Activated CD4-positive, alpha-beta memory T cell treated with anti-CD3 and anti-CD28 coated beads for 36 hours (primary cell): ENCODE measurements at regions not wholly inside any gene's neighbourhood (a gene's known extent, or its start where the extent isn't known, plus 50 kb on each side); places are given as distances from the start of the nearest gene placed in this dataset.
A peak's percentile ranks its signal among the peaks of the same experiment; 100 is the strongest.

Experiments used
- CTCF ChIA-PET: fragments of 350-600 bp; sonication (Branson Sonifier 250); formaldehyde crosslinking; loops from one replicate; lab custom pipeline; 2021; ENCODE audit warnings: antibody characterized with exemption, inconsistent platforms; lab: Charles Lee
- POLR2A ChIA-PET: fragments of 350-600 bp; sonication (Branson Sonifier 250); formaldehyde crosslinking; loops from one replicate; lab custom pipeline; 2021; ENCODE audit warnings: antibody characterized with exemption; lab: Charles Lee
- DNase-seq: peaks from one replicate; pipeline ENCODE4 v3.0.0-alpha.2; 2020
- H3K27ac Mint-ChIP-seq: one replicate; pipeline ENCODE4 v1.8.0; 2021; ENCODE audit warnings: mixed read lengths
- H3K27me3 Mint-ChIP-seq: one replicate; pipeline ENCODE4 v1.8.0; 2021; ENCODE audit warnings: mixed read lengths
- H3K36me3 Mint-ChIP-seq: one replicate; pipeline ENCODE4 v1.8.0; 2021; ENCODE audit warnings: mixed read lengths
- H3K4me1 Mint-ChIP-seq: one replicate; pipeline ENCODE4 v1.8.0; 2021; ENCODE audit warnings: low read depth, mixed read lengths
- H3K4me3 Mint-ChIP-seq: one replicate; pipeline ENCODE4 v1.8.0; 2021; ENCODE audit warnings: mild to moderate bottlenecking, mixed read lengths
- H3K9me3 Mint-ChIP-seq: one replicate; pipeline ENCODE4 v1.8.0; 2021; ENCODE audit warnings: mixed read lengths
- intact Hi-C: fragments of 100-400 bp; cut with micrococcal nuclease; formaldehyde crosslinking; loops from one replicate; pipeline ENCODE4 v1.15.1; 2023

DNA sequence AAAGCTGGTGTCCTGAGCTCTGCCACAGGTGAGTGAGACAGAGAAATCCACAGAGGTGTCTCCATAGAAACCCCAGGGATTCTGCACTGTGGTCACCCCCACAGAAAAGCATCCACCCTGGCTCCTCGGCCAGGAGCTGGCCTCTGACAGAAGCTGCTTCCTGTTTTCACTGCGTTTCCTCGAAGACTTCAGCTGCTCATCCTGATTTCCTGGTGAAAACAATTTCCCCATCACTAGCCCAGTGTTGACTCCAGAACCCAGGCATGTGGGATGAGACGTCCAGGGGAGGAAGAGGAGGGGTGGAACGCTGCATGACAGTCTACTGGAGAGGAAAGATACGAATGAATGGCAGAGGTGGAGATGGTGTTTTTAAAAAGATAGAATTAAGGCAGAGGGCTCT lies 60.3 kb upstream of the GPR45 start:
- intact Hi-C loops: no loop called here
- no peaks in the 10 kb centered on the region for H3K9me3 Mint-ChIP-seq
- ChIA-PET CTCF (interaction anchor here (1.4 to 1.6 kb wide), 2 partner anchors 55 to 66 kb away, joined by 4 read pairs; no protein-coding TSS in a partner anchor), POLR2A (no interaction called here)
- H3K4me3 Mint-ChIP-seq: no peak overlapping the region
- H3K27ac Mint-ChIP-seq: no peak overlapping the region
- peaks cover 10% of the 10 kb centered on the region for H3K27me3 Mint-ChIP-seq
- no peaks in the 10 kb centered on the region for H3K36me3 Mint-ChIP-seq
- H3K4me1 Mint-ChIP-seq: no peaks in the 10 kb centered on the region
- DNase-seq: no peak

DNA sequence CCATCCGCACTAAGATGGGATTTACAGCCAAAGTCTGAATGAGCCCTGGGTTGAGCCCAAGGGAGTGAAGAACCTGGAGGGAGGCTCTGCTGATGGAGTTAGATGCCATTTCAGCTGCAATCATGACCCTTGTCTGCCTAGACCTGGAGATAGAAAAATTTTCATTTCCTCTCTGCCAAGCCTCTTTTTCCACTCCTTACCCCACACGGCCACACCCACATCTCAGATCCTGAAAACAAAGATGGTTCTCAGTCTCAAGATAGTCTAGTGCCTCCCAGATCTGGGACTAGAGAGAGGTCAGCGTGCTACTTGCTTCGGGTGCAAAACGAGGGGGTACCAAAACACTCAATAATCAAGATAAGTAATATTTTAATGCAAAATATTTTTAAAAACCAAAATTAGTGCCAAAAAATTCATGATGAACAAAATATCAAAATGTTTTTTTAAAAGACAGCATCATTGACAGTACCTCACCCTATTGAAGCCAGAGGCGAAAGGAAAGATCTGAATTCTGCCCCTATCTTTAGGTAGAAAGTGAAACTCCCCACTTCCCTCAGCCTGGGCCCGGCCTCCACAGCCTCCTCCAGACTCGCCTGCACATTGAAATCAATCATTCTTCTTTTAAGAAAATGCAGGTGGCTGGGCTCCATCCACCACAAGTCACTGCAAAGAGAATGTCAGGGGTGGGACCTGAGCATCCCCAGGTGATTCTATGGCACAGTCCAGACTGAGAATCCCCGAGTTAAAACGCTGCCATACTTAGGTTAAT lies 57.8 kb upstream of the GPR45 start:
- H3K27me3 Mint-ChIP-seq: peaks cover 10% of the 10 kb centered on the region
- H3K27ac Mint-ChIP-seq: no peak overlapping the region
- intact Hi-C loops: no loop called here
- no peaks in the 10 kb centered on the region for H3K9me3 Mint-ChIP-seq
- H3K4me3 Mint-ChIP-seq: no peak overlapping the region
- H3K36me3 Mint-ChIP-seq: no peaks in the 10 kb centered on the region
- ChIA-PET POLR2A (no interaction called here), CTCF (no interaction called here)
- H3K4me1 Mint-ChIP-seq: no peaks in the 10 kb centered on the region
- DNase-seq: no peak

DNA sequence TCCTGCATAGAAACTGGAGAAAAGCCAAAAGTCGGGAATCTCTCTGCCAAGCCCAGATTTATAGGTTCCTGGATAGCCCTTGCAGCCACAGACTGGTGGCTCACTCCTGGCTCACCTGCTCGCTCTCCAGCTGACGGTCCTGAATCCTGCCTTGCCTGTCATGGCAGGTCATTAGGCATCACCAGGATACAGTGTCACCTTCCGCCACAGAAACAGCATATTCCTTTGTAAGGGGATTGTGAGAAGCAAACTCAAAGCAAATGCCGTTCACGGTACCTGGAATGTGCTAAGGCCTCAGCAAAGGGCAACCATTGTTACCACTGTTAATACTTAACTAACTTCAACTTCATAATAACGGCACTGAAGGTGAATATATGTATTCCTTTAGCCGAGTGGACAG lies 57.1 kb upstream of the GPR45 start:
- intact Hi-C loops: no loop called here
- no peaks in the 10 kb centered on the region for H3K4me1 Mint-ChIP-seq
- DNase-seq: no peak
- H3K27ac Mint-ChIP-seq: no peak overlapping the region
- ChIA-PET CTCF (no interaction called here), POLR2A (no interaction called here)
- no peaks in the 10 kb centered on the region for H3K36me3 Mint-ChIP-seq
- H3K4me3 Mint-ChIP-seq: no peak overlapping the region
- peaks cover 13% of the 10 kb centered on the region for H3K27me3 Mint-ChIP-seq
- peaks cover 2% of the 10 kb centered on the region for H3K9me3 Mint-ChIP-seq

DNA sequence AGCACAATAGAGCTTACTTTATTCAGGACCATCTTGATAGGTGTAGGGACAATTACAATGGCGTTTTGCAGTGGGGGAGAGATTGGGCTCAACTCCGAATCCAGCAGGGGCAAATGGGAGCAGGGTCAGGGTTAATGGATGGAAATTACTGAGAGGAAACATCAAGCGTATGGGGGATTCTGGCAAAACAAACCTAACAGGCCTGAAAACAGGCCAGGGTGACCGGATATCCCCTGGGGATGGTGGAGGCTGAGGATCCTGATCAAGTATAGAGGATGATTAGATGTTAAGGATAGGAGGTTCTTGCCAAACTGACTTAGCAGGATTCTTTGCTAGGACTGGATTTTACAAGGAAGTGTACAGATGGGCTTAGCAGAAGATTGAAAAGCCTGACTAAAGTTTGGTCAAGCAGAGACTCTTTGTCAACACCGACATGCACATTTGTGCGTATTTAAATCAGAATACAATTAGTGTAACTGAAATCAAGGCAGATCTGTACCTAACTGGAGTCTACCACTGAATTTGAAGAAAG lies 54.5 kb upstream of the GPR45 start:
- H3K4me1 Mint-ChIP-seq: no peaks in the 10 kb centered on the region
- no peak for DNase-seq
- H3K9me3 Mint-ChIP-seq: peaks cover 6% of the 10 kb centered on the region
- ChIA-PET POLR2A (no interaction called here), CTCF (interaction anchor here (2.0 kb wide), 1 partner anchor 49 kb away, joined by 5 read pairs; no protein-coding TSS in a partner anchor)
- peaks cover 13% of the 10 kb centered on the region for H3K27me3 Mint-ChIP-seq
- no peaks in the 10 kb centered on the region for H3K36me3 Mint-ChIP-seq
- intact Hi-C loops: no loop called here
- H3K4me3 Mint-ChIP-seq: no peak overlapping the region
- H3K27ac Mint-ChIP-seq: no peak overlapping the region

DNA sequence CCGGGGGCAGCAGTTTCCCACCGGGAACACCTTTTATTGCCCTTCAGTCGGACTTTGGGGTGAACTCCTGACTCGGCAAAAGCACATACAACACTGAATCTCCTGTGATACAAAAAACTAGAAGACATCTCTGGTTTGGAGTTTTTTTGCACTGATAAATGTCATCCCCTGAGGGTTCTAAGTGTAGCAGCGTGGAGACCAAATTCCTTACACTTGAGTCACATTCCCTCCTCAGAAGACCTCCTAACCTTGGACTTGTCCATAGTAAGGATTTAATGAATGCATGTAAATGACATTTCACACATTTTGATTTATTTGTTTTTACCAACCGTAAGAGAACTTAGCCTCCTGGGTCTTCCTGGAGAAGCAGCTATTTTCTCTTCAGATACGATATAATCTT lies 54.0 kb upstream of the GPR45 start:
- no peak for DNase-seq
- Mint-ChIP-seq H3K4me1 (no peaks in the 10 kb centered on the region), H3K27me3 (peaks cover 9% of the 10 kb centered on the region), H3K4me3 (no peak overlapping the region), H3K9me3 (peaks cover 6% of the 10 kb centered on the region), H3K27ac (no peak overlapping the region), H3K36me3 (no peaks in the 10 kb centered on the region)
- CTCF ChIA-PET: interaction anchor here (2.0 kb wide), 1 partner anchor 49 kb away, joined by 5 read pairs; no protein-coding TSS in a partner anchor
- POLR2A ChIA-PET: no interaction called here
- intact Hi-C loops: no loop called here

DNA sequence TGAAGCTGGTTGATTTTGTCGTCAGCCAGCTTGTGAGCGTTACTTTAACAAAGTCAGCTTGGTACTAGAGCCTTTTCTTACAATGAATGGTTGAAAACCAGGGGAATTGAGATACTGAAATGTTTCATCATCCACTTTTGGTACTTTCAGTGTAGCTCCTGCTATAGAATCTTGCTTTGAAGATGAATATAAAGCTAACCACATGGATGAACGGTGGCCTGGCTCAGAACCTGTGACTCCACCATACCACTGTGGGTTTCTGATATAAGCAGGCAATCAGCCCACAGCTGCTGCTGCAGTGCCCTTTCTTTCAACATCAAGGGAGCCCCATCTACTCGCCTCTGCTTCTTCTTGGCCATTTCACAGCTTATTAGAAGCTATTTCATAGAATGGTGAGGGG lies 53.2 kb upstream of the GPR45 start:
- CTCF ChIA-PET: interaction anchor here (2.0 kb wide), 1 partner anchor 48 kb away, joined by 5 read pairs; no protein-coding TSS in a partner anchor
- peak; percentile 24 for DNase-seq
- POLR2A ChIA-PET: no interaction called here
- H3K4me3 Mint-ChIP-seq: no peak overlapping the region
- H3K36me3 Mint-ChIP-seq: no peaks in the 10 kb centered on the region
- no peaks in the 10 kb centered on the region for H3K4me1 Mint-ChIP-seq
- H3K9me3 Mint-ChIP-seq: peaks cover 6% of the 10 kb centered on the region
- intact Hi-C loops: no loop called here
- no peak overlapping the region for H3K27ac Mint-ChIP-seq
- H3K27me3 Mint-ChIP-seq: peaks cover 10% of the 10 kb centered on the region
